HG03066 (cell line): ENCODE measurements at regions not wholly inside any gene's neighbourhood (a gene's known extent, or its start where the extent isn't known, plus 50 kb on each side); places are given as distances from the start of the nearest gene placed in this dataset.

Source experiments
- ATAC-seq: cut with Tn5 transposase; IDR thresholded peaks from one replicate; pipeline ENCODE4 v1.9.1; 2021; ENCODE audit warnings: low read depth; ENCODE audit not compliant: unreplicated experiment

GRCh38 chr6:105991561-105992314 lies 94.4 kb upstream of the PRDM1 start:
- ATAC-seq: peak; percentile 19

DNA sequence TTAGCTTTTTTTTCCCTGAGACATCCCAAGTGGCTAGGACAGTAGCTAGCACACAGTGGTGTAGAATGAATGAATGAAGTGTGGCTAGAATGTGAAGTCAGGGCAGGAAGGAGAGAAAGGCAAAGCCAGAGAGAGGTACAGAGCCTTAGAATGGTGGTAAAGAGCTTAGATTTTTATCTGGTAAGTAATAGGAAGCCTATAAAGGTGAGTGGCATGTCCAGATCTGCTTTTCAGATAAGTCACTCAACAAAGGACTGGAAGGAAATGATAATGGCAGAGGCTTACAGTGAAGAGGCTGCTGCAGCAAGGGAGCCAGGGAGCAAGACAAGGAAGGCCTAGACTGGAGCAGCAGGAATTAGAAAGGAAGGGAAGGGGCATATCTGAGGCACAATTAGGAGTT lies 96.0 kb upstream of the PRDM1 start:
- ATAC-seq: no peak

DNA sequence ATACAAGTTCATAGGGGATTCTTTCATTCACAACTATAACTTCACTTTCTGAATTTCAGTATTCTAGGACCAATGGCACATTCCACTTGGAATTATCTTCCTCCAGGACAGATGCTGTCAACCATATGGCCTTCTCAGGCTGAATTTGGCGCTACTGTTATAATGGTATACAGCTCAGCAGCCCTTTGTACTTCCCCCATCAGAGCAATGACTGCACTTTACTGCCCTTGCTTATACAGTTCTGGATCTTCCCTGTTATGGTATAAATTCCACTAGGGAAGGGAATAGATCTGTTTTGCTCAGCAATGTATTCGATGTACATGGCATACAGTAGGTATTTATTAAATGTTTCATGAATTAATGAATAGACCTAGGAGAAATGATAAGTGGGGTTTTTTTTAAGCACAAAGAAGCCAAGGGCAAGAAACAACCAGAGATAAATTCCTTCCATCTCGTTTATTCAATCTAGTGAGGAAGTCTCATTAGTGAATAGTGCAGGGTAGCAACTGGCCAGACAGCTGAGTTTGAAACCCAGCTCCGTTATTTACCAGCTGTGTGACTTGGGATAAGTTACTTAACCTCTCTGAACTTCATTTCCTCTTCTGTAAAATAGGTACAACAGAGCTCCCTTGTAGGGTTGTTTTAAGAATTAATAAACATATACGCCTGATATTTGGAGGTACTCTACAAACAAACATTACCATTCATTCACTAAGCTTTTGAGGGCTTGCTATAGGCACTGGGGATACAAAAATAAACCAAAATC lies 97.1 kb upstream of the PRDM1 start:
- ATAC-seq: no peak

DNA sequence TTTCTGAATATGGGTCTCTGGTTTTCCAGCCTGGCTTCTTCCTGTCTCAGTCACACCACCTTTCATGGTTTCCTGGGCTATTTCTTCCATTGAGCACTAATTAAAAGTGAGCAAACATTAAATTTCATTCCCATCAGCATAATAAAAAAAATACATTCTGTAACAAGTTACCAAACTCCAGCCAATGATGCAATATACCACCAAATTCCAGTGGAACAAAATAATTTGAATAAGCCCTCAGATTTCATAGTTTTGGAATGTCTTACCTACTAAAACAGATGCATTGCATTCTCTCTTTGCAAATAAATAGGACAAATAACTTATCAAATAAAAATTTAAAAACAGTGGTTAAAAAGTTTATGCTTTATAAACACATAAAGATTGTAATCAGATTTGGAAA lies 97.8 kb upstream of the PRDM1 start:
- no peak for ATAC-seq

DNA sequence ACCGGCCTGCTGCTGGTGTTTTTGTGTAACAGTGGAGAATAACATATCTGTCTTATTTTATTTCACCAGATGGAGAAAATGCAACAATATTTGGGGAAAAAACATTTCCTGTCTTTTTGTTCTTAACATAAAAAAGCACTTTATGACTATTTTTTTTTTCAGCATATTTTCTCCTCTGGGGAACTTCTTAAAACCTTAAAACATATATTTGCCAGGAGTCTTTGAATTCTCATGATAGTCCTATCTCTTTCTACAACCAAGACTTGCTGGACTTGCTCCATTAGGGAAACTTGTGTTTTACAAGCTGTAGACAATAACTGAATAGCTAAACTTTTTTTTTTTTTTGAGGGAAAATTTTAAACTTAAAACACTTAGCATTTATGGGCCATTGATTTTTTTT lies 98.6 kb upstream of the PRDM1 start:
- no peak for ATAC-seq

DNA sequence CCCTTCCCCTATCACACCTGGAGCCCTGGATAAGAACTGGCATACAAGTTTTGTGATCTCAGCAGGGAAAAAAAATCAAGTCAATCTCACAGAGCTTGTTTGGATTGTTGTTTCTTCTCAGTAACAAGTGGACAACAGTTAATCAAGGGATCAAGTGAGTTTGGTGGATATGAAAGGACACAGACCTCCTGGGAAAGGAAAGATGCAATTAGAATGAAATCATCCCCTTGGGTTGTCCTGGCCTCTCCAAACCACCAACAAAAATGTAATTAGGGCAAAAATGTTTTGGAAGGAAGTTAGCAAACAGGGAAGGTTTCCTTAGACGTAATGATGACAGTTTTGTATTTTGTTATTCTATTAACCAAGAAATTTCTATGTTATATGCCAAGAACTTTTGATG lies 99.1 kb upstream of the PRDM1 start:
- ATAC-seq: no peak

DNA sequence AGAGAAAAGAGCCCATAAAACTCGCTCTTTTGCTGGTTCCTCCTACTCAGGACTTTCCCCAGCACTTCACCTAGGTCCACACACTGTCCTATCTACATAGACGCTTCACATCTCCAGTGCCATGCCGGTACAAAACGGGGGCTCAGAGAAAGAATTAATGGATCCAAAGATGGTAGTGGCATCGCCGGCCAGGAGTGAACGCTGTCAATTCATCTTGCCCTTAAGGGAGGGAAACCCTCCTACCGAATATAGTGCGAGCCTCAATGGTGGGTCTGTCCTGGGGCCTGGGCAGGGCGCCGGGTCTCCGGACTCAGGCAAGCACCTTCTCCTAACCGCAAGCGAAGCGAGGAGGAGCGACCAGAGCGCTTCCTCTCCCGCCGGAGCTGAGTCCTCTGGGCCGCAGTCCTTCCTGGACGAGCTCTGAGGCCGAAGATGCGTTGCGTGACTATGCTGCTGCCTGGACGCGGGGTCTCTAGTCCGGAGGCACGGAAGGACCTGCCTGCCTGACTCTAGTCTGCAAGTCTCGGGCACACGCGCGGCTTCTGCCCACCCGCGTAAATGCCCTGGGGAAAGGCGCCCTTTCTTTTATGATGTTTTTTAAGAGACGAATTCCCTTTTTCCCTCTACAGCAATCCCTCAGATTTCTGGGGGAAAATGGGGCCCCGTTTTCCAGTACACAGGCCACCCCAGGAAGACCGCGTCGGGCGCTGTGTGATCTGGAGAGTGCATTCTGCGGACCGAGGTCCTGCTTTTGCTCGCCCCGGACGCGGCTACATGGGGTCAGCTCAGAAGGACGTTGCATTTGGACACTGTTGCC lies 100.1 kb upstream of the PRDM1 start:
- ATAC-seq: no peak

DNA sequence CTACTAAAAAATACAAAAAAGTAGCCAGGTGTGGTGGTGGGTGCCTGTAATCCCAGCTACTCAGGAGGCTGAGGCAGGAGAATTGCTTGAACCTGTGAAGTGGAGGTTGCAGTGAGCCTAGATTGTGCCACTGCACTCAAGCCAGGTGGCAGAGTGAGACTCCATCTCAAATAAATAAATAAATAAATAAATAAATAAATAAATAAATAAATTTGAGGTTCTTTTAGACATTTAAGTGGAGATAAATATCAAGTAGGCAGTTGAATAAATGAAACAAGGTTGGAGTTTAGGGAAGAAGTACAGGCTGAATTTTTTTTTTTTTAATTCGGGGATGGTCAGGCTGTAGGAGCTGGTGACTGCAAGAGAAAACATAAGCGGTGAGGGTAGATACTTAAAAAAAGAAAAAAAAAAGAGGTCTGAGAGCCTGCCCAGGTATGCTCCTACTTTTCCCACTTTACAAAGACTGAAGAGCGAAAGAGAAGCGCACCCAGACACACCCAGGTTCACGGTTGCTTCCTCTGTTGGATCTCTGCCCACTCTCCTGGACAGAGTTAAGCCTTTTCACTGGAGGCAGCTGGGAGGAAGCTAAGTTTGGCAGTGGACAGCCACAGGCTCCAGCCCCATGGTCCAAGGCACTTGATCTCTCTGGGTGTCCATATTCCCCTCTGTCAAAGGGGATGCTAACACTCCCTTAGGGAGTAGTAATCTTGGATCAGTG lies 100.9 kb upstream of the PRDM1 start:
- ATAC-seq: no peak

DNA sequence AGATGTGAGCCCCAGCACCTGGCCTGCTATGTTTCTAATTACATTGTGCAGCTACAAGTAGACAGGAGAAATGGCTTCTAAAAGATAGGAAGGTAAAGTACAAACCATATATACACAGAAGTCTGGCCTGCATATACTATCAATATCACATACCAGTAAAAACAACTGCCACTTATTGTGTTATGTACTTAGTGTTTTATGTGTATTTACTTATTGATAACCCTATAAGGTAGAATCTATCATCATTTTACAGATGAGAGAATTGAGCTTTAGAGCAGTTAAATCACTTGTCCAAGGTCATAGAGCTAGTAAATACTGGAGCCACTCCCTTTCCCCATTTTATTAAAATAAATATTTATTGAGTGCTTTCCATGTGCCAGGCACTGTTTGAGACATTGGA lies 102.4 kb upstream of the PRDM1 start:
- no peak for ATAC-seq

GRCh38 chr6:105982761-105983540 lies 103.2 kb upstream of the PRDM1 start:
- ATAC-seq: no peak

DNA sequence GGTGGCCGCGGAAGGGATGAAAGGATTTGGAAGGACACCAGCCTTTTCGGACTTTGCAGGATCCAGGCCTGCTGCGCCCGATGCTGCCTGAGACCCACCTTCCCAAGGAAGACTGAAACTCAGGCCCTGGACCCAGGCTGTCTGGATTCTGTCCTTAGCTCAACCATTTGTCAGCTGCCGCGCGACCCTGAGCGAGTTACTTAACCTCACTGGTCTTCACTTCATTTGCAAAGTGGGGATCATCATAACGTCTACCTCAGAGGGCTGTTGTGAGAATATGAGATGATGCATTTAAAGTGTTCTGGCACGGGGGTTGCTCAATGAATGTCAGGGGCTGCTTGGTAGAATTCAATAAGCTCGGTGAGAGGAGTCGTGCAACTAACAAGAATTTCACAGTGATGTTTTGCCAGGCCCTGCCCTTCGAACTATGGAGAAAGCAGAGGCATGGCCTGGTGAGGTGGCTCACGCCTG lies 104.2 kb upstream of the PRDM1 start:
- ATAC-seq: no peak

- no peak for ATAC-seq
Observed at GRCh38 chr6:105981002-105981887, 104.9 kb upstream of the PRDM1 start.

DNA sequence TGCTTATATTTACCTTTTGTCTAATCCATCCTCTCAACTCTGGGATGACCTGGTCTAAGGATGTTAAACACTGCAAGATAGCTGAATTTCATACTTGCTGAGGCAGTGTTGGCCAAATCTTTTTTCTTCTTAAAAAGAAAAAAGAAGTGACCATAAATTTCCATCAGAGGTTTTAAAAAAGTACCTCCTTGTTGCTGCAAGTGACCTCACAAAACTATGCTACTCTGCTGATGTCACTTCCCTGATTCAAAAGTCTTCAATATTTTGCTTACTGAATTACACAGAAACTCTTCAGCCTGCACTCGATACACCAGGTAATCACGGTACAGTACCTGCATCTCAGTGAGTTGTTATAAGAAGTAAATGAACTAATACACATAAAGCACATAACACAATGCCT lies 107.2 kb upstream of the PRDM1 start:
- no peak for ATAC-seq

GRCh38 chr6:105977934-105978504 lies 108.1 kb upstream of the PRDM1 start:
- no peak for ATAC-seq

- no peak for ATAC-seq
Observed at GRCh38 chr6:105974986-105975385, 111.2 kb upstream of the PRDM1 start.

- no peak for ATAC-seq
Observed at GRCh38 chr6:105972440-105972839, 113.7 kb upstream of the PRDM1 start.

GRCh38 chr6:105968603-105969333 lies 117.4 kb upstream of the PRDM1 start:
- ATAC-seq: no peak
